GM18519 (cell line): ENCODE measurements at regions not wholly inside any gene's neighbourhood (a gene's known extent, or its start where the extent isn't known, plus 50 kb on each side); places are given as distances from the start of the nearest gene placed in this dataset.
"Not testable (repeated sequence)": the region's sequence is repeated elsewhere in the genome, so short reads cannot be mapped to it uniquely, and the experiment has no call there.

ENCODE experiments used
- ATAC-seq: cut with Tn5 transposase; IDR thresholded peaks from one replicate; pipeline ENCODE4 v1.9.1; 2021; ENCODE audit warnings: mild to moderate bottlenecking, moderate library complexity; ENCODE audit not compliant: unreplicated experiment, low FRiP score

GRCh38 chr2:144931480-144931879 is 411.6 kb upstream of the ZEB2 start:
- ATAC-seq = no peak

DNA sequence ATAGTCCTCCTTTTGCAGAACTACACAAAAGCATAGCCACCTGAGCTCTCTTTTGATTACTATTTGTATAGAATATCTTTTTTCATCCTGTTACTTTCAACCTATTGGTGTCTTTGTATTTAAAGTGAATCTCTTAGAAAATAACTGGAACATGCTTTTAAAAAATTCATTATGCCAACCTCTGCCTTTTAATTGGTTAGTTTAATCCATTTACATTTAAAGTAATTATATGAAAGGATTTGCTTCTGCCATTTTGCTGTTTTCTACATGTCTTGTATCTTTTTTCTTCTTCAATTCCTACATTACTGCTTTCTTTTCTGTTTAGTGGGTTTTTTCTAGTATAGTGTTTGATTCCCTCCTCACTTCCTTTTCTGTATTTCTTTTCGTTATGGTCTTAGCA is 407.5 kb upstream of the ZEB2 start:
- no peak for ATAC-seq

GRCh38 chr2:144925886-144926285 is 406.0 kb upstream of the ZEB2 start:
- no peak for ATAC-seq

GRCh38 chr2:144924827-144925226 is 404.9 kb upstream of the ZEB2 start:
- ATAC-seq = no peak

GRCh38 chr2:144922519-144922918 is 402.6 kb upstream of the ZEB2 start:
- no peak for ATAC-seq

- ATAC-seq = no peak
These were observed 401.0 kb upstream of the ZEB2 start for GRCh38 chr2:144920755-144921530.

GRCh38 chr2:144914622-144915318 is 394.9 kb upstream of the ZEB2 start:
- ATAC-seq = no peak

- no peak for ATAC-seq
These were observed 394.2 kb upstream of the ZEB2 start for GRCh38 chr2:144914113-144914512.

- no peak for ATAC-seq
These were observed 392.3 kb upstream of the ZEB2 start for GRCh38 chr2:144912206-144912605.

- ATAC-seq = no peak
These were observed 386.0 kb upstream of the ZEB2 start for GRCh38 chr2:144905956-144906355.

DNA sequence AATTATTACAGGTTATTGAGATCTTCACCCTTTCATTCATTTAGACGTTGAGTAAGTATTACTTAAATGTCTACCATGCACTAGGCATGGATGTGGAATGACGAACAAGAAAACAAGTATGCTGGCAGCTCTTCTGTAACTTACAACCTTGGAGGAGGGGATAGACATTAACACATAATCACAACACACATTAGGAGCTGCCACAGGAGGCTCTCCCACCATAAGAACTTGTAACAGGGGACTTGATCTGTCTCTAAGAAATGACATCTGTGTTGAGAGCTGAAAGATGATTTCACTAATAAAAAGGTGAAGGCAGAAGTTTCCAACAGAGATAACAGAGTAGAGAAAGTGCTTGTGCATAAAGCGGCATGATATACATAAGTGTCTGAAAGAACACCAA is 384.7 kb upstream of the ZEB2 start:
- no peak for ATAC-seq

DNA sequence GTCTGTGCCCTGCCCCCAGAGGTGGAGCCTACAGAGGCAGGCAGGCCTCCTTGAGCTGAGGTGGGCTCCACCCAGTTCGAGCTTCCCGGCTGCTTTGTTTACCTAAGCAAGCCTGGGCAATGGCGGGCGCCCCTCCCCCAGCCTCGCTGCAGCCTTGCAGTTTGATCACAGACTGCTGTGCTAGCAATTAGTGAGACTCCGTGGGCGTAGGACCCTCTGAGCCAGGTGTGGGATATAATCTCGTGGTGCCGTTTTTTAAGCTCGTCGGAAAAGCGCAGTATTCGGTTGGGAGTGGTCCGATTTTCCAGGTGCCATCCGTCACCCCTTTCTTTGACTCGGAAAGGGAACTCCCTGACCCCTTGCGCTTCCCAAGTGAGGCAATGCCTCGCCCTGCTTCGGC is 383.1 kb upstream of the ZEB2 start:
- ATAC-seq = not testable (repeated sequence)

GRCh38 chr2:144901386-144901785 is 381.5 kb upstream of the ZEB2 start:
- not testable (repeated sequence) for ATAC-seq

DNA sequence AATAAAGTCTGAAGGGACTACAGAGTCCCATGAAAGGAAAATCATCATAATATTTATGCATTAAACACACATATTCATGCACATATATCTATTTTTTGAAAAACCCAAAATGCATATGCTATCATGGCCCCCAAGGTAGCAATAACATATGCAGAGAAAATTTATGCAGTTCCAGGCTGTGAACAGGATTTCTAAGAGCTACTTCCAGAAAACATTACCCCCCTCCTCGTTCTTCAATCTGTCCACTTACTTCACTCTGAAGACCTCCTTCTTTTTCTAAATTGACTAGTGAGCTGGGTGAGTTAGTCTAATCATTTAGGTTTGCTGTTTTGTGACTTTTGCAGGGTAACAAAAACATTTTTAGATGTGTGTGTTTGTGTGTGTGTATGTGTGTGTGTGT is 376.4 kb upstream of the ZEB2 start:
- ATAC-seq = no peak

DNA sequence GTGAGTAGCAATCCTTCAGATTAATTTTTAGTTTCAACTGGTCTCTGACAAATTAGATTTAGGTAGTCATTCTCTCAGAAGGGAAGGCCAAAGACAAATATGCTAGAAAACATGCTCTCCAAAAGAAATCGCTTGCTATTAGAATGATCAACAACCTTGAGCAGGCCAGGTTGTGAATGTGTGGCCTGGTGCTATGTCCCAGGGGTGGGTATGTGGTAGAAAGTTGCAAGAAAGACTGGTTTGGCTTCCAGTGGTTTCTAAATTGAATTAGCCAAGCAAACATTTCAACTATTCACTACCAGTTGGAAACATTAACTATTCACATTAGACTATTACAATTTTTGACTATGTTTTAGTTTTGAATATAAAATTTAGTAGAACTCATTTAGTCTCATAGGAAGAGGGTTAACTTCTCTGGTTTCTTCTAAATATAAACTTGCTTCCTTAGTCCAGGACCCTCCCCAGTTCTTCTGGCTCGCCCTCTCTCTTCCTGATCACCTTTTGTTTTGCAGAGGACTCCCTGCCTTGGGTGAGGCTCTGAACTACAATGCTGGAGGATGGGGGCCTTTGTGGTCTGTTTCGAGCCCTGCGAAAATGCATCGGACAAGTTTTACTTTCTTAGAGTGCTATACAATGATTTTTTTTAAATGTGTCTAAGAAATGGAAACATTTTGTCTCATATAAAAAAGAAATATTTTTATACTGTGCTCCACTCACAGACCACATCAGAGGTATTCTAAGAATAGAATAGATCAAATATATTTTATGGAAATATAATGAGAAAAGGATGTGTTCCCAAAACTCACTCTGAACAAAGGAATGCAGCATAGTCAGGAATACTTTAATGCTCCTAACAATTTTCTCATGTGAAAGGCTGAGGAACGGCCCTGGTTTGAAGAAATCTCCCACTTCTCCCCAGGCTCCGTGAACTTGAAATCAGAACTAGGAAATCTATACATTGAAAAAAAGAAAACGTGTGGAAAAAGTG is 375.0 kb upstream of the ZEB2 start:
- ATAC-seq = no peak

GRCh38 chr2:144893464-144893863 is 373.5 kb upstream of the ZEB2 start:
- ATAC-seq = no peak

DNA sequence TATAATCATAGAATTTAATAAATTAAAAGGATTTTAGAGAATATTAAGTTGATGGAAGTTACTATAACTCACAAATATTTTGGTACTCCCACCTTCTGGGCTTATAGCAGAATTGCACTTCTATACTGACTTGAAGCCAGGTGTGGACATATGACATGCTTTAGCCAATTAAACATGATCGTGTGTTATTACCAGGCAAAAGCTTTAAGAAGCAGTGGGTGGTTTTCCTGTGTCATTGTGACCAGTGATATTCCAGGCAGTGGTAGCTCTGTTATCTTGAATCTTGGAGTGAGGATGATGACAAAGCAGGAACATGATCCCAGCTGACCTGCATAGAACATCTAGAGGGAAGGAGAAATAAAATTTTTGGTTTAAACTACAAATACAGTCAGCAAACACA is 370.9 kb upstream of the ZEB2 start:
- ATAC-seq = no peak

- ATAC-seq = no peak
These were observed 369.4 kb upstream of the ZEB2 start for GRCh38 chr2:144889348-144889747.

DNA sequence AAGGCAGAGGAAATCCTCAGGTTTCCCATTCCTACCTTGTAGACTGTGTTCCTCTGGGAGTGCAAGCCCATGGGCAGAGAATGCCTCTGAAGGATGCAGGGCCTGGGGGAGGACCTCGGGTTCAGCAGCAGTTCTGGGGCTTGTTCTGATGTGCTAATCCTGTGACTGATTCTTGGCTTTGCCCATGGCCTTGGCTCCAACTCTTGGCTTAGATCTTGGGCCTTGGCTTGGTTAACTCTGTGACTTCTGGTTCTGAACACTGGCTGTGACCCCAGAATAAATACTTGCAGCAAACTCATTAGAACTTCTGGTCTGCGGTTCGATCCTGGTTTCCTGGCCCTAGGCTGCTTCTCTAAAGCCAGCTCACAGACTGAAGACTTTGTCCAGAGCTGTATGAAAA is 366.9 kb upstream of the ZEB2 start:
- ATAC-seq = no peak

- ATAC-seq = no peak
These were observed 358.0 kb upstream of the ZEB2 start for GRCh38 chr2:144877893-144878292.

DNA sequence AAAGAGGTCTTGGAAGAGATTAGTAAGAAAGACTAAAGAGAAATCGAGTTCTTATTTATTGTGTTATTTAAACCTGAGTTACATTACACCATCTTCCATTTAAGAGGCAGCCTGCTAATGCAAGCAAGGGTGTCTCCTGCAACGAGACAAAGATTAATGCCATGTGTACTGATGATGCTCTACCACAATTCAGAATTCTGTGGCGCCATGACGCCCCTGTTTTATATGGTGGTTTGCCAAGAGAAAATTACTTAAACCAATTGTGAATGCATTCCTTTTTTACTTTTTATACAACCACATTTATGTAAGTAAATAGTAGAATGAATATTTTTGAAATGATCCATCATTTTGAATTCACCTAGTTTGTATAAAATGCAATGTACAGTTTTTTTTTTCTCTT is 356.1 kb upstream of the ZEB2 start:
- no peak for ATAC-seq
